Endothelial cell of umbilical vein (primary cell): ENCODE measurements at regions not wholly inside any gene's neighbourhood (a gene's known extent, or its start where the extent isn't known, plus 50 kb on each side); places are given as distances from the start of the nearest gene placed in this dataset.

ENCODE experiments used
- BruUV-seq: library from RNA; stranded (reverse); fragments of 400-500 nt; replicated peaks from 2 replicates; lab custom pipeline; 2021; lab: Mats Ljungman, UMichigan
- CTCF ChIA-PET: fragments of 300-600, 350-600 bp; sonication (Branson Sonifier 250); formaldehyde crosslinking; loops from one replicate; lab custom pipeline; 2021; ENCODE audit warnings: antibody characterized with exemption, inconsistent platforms; lab: Charles Lee
- POLR2A ChIA-PET: fragments of 300-600, 350-600 bp; sonication (Branson Sonifier 250); formaldehyde crosslinking; loops from one replicate; lab custom pipeline; 2021; ENCODE audit warnings: antibody characterized with exemption, inconsistent platforms; lab: Charles Lee
- DNase-seq: peaks from one replicate; pipeline ENCODE4 v3.0.0-alpha.2; 2011; ENCODE audit warnings: low read depth, low spot score
- FAIRE-seq: peaks from 2 replicates; lab custom pipeline; 2011; peaks lifted over from hg19 to GRCh38; lab: Jason Lieb, UNC
- H2AFZ ChIP-seq: 2 replicates; pipeline ENCODE4 v1.6.0; 2012; ENCODE audit warnings: low read depth, low read length, control low read depth, inconsistent platforms
- H3K27ac ChIP-seq: 2 replicates; pipeline ENCODE4 v1.5.1; 2011; ENCODE audit warnings: low read depth, mild to moderate bottlenecking, control low read depth, low read length, moderate library complexity; ENCODE audit not compliant: insufficient read depth
- H3K27me3 ChIP-seq, 2 experiments: 2 replicates each; pipeline versions ENCODE4 v1.6.0 to v1.6.1; 2011; ENCODE audit warnings: low read length in 2 of 2, mixed read lengths in 1 of 2; ENCODE audit not compliant: control insufficient read depth in 2 of 2, insufficient read depth in 2 of 2
- H3K36me3 ChIP-seq, 2 experiments: 2 replicates in 1 of 2; 3 replicates in 1 of 2; pipeline ENCODE4 v1.5.1; 2011; ENCODE audit warnings: low read length in 2 of 2, mild to moderate bottlenecking in 1 of 2, moderate library complexity in 1 of 2; ENCODE audit not compliant: control insufficient read depth in 2 of 2, insufficient read depth in 2 of 2; ENCODE audit errors: extremely low read depth in 1 of 2
- H3K4me1 ChIP-seq: 3 replicates; pipeline ENCODE4 v1.5.1; 2011; ENCODE audit warnings: mild to moderate bottlenecking, low read length; ENCODE audit not compliant: control insufficient read depth, insufficient read depth; ENCODE audit errors: extremely low read depth
- H3K4me2 ChIP-seq: 2 replicates; pipeline ENCODE4 v1.6.1; 2011; ENCODE audit warnings: low read length, control low read depth, mixed read lengths; ENCODE audit not compliant: insufficient read depth
- H3K4me3 ChIP-seq, 3 experiments: fragments of 200-600 bp in 1 of 3; sonication (generic), shearing (Covaris generic) in 1 of 3; replicated peaks in 1 of 3; 2 replicates each; pipeline ENCODE4 v1.5.1; 2011 to 2016; ENCODE audit warnings: control low read depth in 3 of 3, low read length in 3 of 3, mild to moderate bottlenecking in 2 of 3, inconsistent platforms in 1 of 3, low read depth in 1 of 3, moderate library complexity in 1 of 3; ENCODE audit not compliant: insufficient read depth in 1 of 3
- H3K79me2 ChIP-seq: 2 replicates; pipeline ENCODE4 v1.6.0; 2012; ENCODE audit warnings: low read length, inconsistent platforms; ENCODE audit not compliant: control insufficient read depth, insufficient read depth
- H3K9ac ChIP-seq: replicated peaks from 2 replicates; pipeline ENCODE3; 2011; ENCODE audit warnings: low read length, control low read depth; ENCODE audit not compliant: insufficient read depth; ENCODE audit errors: extremely low read depth
- H3K9me1 ChIP-seq: replicated peaks from 3 replicates; pipeline ENCODE4 v1.6.0; 2011; ENCODE audit warnings: mild to moderate bottlenecking, low read length; ENCODE audit not compliant: control insufficient read depth, insufficient read depth; ENCODE audit errors: extremely low read depth
- H3K9me3 ChIP-seq: replicated peaks from 2 replicates; pipeline ENCODE4 v1.5.1; 2012; ENCODE audit warnings: low read length, inconsistent platforms; ENCODE audit not compliant: control insufficient read depth, insufficient read depth
- H4K20me1 ChIP-seq: replicated peaks from 2 replicates; pipeline ENCODE3; 2011; ENCODE audit warnings: mild to moderate bottlenecking, low read length; ENCODE audit not compliant: control insufficient read depth, insufficient read depth; ENCODE audit errors: extremely low read depth
- EZH2 ChIP-seq: IDR thresholded peaks from 2 replicates; pipeline ENCODE4 v1.6.1; 2012; ENCODE audit warnings: borderline replicate concordance, low read depth, mild to moderate bottlenecking, moderate library complexity, low read length, inconsistent platforms; ENCODE audit not compliant: severe bottlenecking
- FOS ChIP-seq: IDR thresholded peaks from 2 replicates; pipeline ENCODE4 v1.6.1; 2011; ENCODE audit warnings: mild to moderate bottlenecking, low read length, moderate library complexity, borderline replicate concordance; ENCODE audit not compliant: insufficient read depth
- GATA2 ChIP-seq: IDR thresholded peaks from 2 replicates; pipeline ENCODE4 v1.7.0; 2011; ENCODE audit warnings: low read depth, mild to moderate bottlenecking, moderate library complexity, mixed read lengths, low read length; ENCODE audit not compliant: insufficient read length, insufficient read depth
- JUN ChIP-seq: IDR thresholded peaks from 2 replicates; pipeline ENCODE4 v1.6.1; 2011; ENCODE audit warnings: borderline replicate concordance, low read depth; ENCODE audit not compliant: insufficient read length, insufficient read depth
- dilution Hi-C: fragments of 300-500 bp; cut with MboI; formaldehyde crosslinking; loops from one replicate; pipeline ENCODE4 v1.15.0; 2019; ENCODE audit warnings: low sequenced_read_pairs; ENCODE audit not compliant: extremely low pct_ligation_motif_present
- intact Hi-C: fragments of 100-400 bp; cut with micrococcal nuclease; formaldehyde crosslinking; loops from one replicate; pipeline ENCODE4 v1.10.0; 2022
- TF ChIP-seq, protein P1 (sequence below): IDR thresholded peaks from 2 replicates; pipeline ENCODE4 v1.6.1; 2011; ENCODE audit not compliant: insufficient read depth, insufficient read length

DNA sequence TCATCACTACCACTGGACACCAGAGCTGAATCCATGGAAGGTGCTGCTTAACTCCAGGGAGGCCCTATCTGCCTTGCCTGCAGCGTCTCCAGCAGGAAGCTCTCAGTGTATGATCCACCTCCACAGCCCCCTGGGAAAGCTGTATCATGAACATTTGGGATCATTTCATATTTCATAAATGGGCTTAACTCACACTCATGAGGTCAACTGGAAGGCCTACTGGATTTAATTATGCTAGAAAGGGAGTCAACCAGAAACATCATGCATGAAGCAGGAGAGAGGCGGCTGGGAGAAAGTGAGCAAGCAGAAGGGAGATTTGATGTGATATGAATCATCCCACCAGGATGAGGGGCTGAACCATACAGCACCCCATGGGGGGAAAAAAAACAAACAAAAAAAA, 537.7 kb downstream of the TNS1 start:
- intact Hi-C loops (no loop called here), dilution Hi-C loops (no loop called here)
- POLR2A ChIA-PET = no interaction called here
- TF ChIP-seq GATA2 (no peak), EZH2 (no peak), FOS (no peak)
- TF ChIP-seq, protein P1, sequence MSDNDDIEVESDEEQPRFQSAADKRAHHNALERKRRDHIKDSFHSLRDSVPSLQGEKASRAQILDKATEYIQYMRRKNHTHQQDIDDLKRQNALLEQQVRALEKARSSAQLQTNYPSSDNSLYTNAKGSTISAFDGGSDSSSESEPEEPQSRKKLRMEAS = no peak
- no peaks in the 10 kb centered on the region for H3K4me1 ChIP-seq
- no peaks in the 10 kb centered on the region for H3K9me1 ChIP-seq
- DNase-seq = no peak
- no peak overlapping the region for H3K4me2 ChIP-seq
- H4K20me1 ChIP-seq = no peaks in the 10 kb centered on the region
- H3K4me3 ChIP-seq = no peak overlapping the region
- no peaks in the 10 kb centered on the region for H3K36me3 ChIP-seq
- H3K27me3 ChIP-seq = no peaks in the 10 kb centered on the region
- FAIRE-seq = no peak
- no peaks in the 10 kb centered on the region for H3K9me3 ChIP-seq
- H2AFZ ChIP-seq = no peak overlapping the region
- H3K79me2 ChIP-seq = no peaks in the 10 kb centered on the region
- no peak overlapping the region for H3K9ac ChIP-seq
- CTCF ChIA-PET = interaction anchor here (1.4 kb wide), 1 partner anchor 9 kb away, joined by 6 read pairs; no protein-coding TSS in a partner anchor
- no TSS peak for BruUV-seq
- H3K27ac ChIP-seq = no peak overlapping the region

DNA sequence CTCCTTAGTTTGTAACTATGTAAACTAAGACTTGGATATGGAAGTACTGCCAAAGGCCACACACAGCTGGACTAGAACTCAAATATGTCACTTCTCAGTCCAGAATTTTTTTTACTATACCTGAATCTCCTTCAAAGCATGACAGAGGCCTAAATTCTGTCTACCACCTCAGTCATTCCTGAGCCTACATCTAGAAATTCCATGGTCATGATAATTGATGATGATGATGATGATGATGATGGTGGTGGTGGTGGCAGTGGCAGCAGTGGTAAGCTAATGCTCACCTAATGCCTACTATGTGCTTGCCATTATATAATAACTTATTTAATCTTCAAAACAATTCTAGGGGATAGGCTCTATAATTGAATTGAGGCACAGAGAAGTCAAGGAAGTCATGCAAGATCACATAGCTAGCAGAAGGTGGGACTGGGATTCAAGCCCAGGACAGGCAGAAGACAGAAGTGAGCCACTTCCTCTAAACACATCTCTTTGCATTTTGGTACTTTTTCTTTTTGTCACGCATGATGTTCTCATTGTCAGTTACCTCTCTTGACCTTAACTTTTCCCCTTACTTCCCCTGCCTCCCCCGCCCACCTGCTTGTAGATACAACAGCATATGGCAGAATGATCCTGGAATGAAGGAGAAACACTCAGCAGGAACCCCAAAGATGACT, 539.3 kb downstream of the TNS1 start:
- CTCF ChIA-PET = interaction anchor here (1.4 kb wide), 1 partner anchor 10 kb away, joined by 6 read pairs; no protein-coding TSS in a partner anchor
- no peak for FAIRE-seq
- Histone ChIP-seq H3K9ac (no peak overlapping the region), H3K4me3 (no peak overlapping the region), H2AFZ (no peak overlapping the region), H3K4me1 (no peaks in the 10 kb centered on the region), H3K9me3 (no peaks in the 10 kb centered on the region), H3K27me3 (no peaks in the 10 kb centered on the region), H3K36me3 (no peaks in the 10 kb centered on the region), H3K4me2 (no peak overlapping the region), H3K9me1 (no peaks in the 10 kb centered on the region), H3K27ac (no peak overlapping the region), H3K79me2 (no peaks in the 10 kb centered on the region), H4K20me1 (no peaks in the 10 kb centered on the region)
- TF ChIP-seq JUN = no peak
- TF ChIP-seq GATA2 = no peak
- no peak for TF ChIP-seq EZH2
- intact Hi-C loops (no loop called here), dilution Hi-C loops (no loop called here)
- POLR2A ChIA-PET = no interaction called here
- DNase-seq = no peak
- no TSS peak for BruUV-seq
